H9 (cell line): ENCODE measurements at regions not wholly inside any gene's neighbourhood (a gene's known extent, or its start where the extent isn't known, plus 50 kb on each side); places are given as distances from the start of the nearest gene placed in this dataset.

Source experiments
- DNase-seq: peaks from one replicate; pipeline ENCODE4 v3.0.0-alpha.2; 2017
- H2AFZ ChIP-seq: one replicate; pipeline ENCODE4 v1.6.1; 2013; ENCODE audit warnings: mild to moderate bottlenecking, low read length, control low read depth, moderate library complexity
- H2AK5ac ChIP-seq: 2 replicates; pipeline ENCODE4 v1.6.1; 2013; ENCODE audit warnings: low read length, control low read depth, mixed read lengths; ENCODE audit not compliant: insufficient read length
- H2BK120ac ChIP-seq: one replicate; pipeline ENCODE4 v1.6.1; 2013; ENCODE audit warnings: low read depth, mild to moderate bottlenecking, low read length, control low read depth, inconsistent platforms; ENCODE audit not compliant: poor library complexity, severe bottlenecking
- H2BK12ac ChIP-seq: 2 replicates; pipeline ENCODE4 v1.6.1; 2013; ENCODE audit warnings: low read length, control low read depth, mixed read lengths, low read depth; ENCODE audit not compliant: insufficient read length
- H2BK15ac ChIP-seq: 2 replicates; pipeline ENCODE4 v1.6.1; 2013; ENCODE audit warnings: low read depth, low read length, control low read depth
- H2BK20ac ChIP-seq: one replicate; pipeline ENCODE4 v1.6.1; 2013; ENCODE audit warnings: low read depth, mild to moderate bottlenecking, low read length, control low read depth, inconsistent platforms; ENCODE audit not compliant: poor library complexity, severe bottlenecking
- H2BK5ac ChIP-seq: 2 replicates; pipeline ENCODE4 v1.6.1; 2013; ENCODE audit warnings: low read length, control low read depth, mixed read lengths; ENCODE audit not compliant: insufficient read length
- H3K14ac ChIP-seq: 2 replicates; pipeline ENCODE4 v1.6.1; 2013; ENCODE audit warnings: low read length, control low read depth; ENCODE audit not compliant: insufficient read depth
- H3K18ac ChIP-seq: 2 replicates; pipeline ENCODE4 v1.6.1; 2013; ENCODE audit warnings: low read depth, mild to moderate bottlenecking, mixed read lengths, low read length, control low read depth; ENCODE audit not compliant: insufficient read length
- H3K23ac ChIP-seq: 2 replicates; pipeline ENCODE4 v1.6.1; 2013; ENCODE audit warnings: low read length, control low read depth, mixed read lengths, low read depth; ENCODE audit not compliant: insufficient read length
- H3K23me2 ChIP-seq: 2 replicates; pipeline ENCODE4 v1.6.1; 2013; ENCODE audit warnings: low read depth, mild to moderate bottlenecking, mixed read lengths, low read length, control low read depth; ENCODE audit not compliant: insufficient read length, poor library complexity, severe bottlenecking
- H3K27ac ChIP-seq: 2 replicates; pipeline ENCODE4 v1.5.1; 2013; ENCODE audit warnings: low read length, control low read depth, mixed read lengths, low read depth; ENCODE audit not compliant: insufficient read length
- H3K27me3 ChIP-seq: 2 replicates; pipeline ENCODE4 v1.6.1; 2013; ENCODE audit warnings: low read length, control low read depth, inconsistent platforms; ENCODE audit not compliant: insufficient read depth
- H3K4ac ChIP-seq: 2 replicates; pipeline ENCODE4 v1.6.1; 2013; ENCODE audit warnings: low read depth, mild to moderate bottlenecking, control low read depth, inconsistent platforms, low read length, moderate library complexity
- H3K4me1 ChIP-seq: 2 replicates; pipeline ENCODE4 v1.6.1; 2013; ENCODE audit warnings: low read length, control low read depth, inconsistent platforms; ENCODE audit not compliant: insufficient read depth
- H3K4me2 ChIP-seq: 2 replicates; pipeline ENCODE4 v1.6.1; 2013; ENCODE audit warnings: low read length, control low read depth, mixed read lengths; ENCODE audit not compliant: insufficient read length, insufficient read depth
- H3K56ac ChIP-seq: 2 replicates; pipeline ENCODE4 v1.6.1; 2013; ENCODE audit warnings: low read depth, mild to moderate bottlenecking, mixed read lengths, low read length, control low read depth; ENCODE audit not compliant: insufficient read length
- H3K79me1 ChIP-seq: 2 replicates; pipeline ENCODE4 v1.6.1; 2013; ENCODE audit warnings: low read depth, mild to moderate bottlenecking, moderate library complexity, low read length, control low read depth, inconsistent platforms; ENCODE audit not compliant: insufficient read depth, poor library complexity, severe bottlenecking
- H3K79me2 ChIP-seq: 2 replicates; pipeline ENCODE4 v1.6.1; 2013; ENCODE audit warnings: low read length, control low read depth, inconsistent platforms; ENCODE audit not compliant: insufficient read depth
- H3K9ac ChIP-seq: 2 replicates; pipeline ENCODE4 v1.6.1; 2013; ENCODE audit warnings: low read length, control low read depth, mixed read lengths; ENCODE audit not compliant: insufficient read length; ENCODE audit errors: extremely low read depth
- H3K9me3 ChIP-seq: one replicate; pipeline ENCODE4 v1.6.1; 2013; ENCODE audit warnings: low read depth, low read length, inconsistent platforms; ENCODE audit not compliant: control insufficient read depth
- H3T11ph ChIP-seq: one replicate; pipeline ENCODE4 v1.6.1; 2013; ENCODE audit warnings: mild to moderate bottlenecking, low read length, control low read depth, inconsistent platforms
- H4K20me1 ChIP-seq: one replicate; pipeline ENCODE4 v1.6.1; 2013; ENCODE audit not compliant: control insufficient read depth, insufficient read length, insufficient read depth
- H4K5ac ChIP-seq: 2 replicates; pipeline ENCODE4 v1.6.1; 2013; ENCODE audit warnings: low read depth, mild to moderate bottlenecking, mixed read lengths, low read length, control low read depth; ENCODE audit not compliant: insufficient read length
- H4K8ac ChIP-seq: replicated peaks from 2 replicates; pipeline ENCODE4 v1.6.1; 2013; ENCODE audit warnings: low read length, control low read depth, mixed read lengths, low read depth; ENCODE audit not compliant: insufficient read length
- H4K91ac ChIP-seq: 2 replicates; pipeline ENCODE4 v1.6.1; 2013; ENCODE audit warnings: low read depth, mild to moderate bottlenecking, moderate library complexity, mixed read lengths, low read length, control low read depth; ENCODE audit not compliant: insufficient read length
- H3K27ac Mint-ChIP-seq, 3 experiments: 2 replicates in 2 of 3; 3 replicates in 1 of 3; pipeline ENCODE4 v1.8.0; 2020 to 2021; ENCODE audit warnings: mixed read lengths in 3 of 3, mild to moderate bottlenecking in 1 of 3, moderate library complexity in 1 of 3
- H3K27me3 Mint-ChIP-seq: 2 replicates; pipeline ENCODE4 v1.8.0; 2021; ENCODE audit warnings: low read depth, mild to moderate bottlenecking, moderate library complexity, mixed read lengths
- H3K36me3 Mint-ChIP-seq, 3 experiments: 2 replicates in 2 of 3; 3 replicates in 1 of 3; pipeline ENCODE4 v1.8.0; 2020 to 2021; ENCODE audit warnings: low read depth in 3 of 3, mixed read lengths in 3 of 3; ENCODE audit not compliant: insufficient read depth in 1 of 3
- H3K4me1 Mint-ChIP-seq, 2 experiments: 2 replicates each; pipeline ENCODE4 v1.8.0; 2020; ENCODE audit warnings: mixed read lengths in 2 of 2
- H3K4me3 Mint-ChIP-seq, 2 experiments: 2 replicates in 1 of 2; 3 replicates in 1 of 2; pipeline ENCODE4 v1.8.0; 2020 to 2021; ENCODE audit warnings: mild to moderate bottlenecking in 2 of 2, mixed read lengths in 2 of 2, moderate library complexity in 1 of 2
- H3K9me3 Mint-ChIP-seq, 2 experiments: 2 replicates in 1 of 2; 3 replicates in 1 of 2; pipeline ENCODE4 v1.8.0; 2020; ENCODE audit warnings: mild to moderate bottlenecking in 2 of 2, mixed read lengths in 2 of 2, moderate library complexity in 1 of 2
- CTCF ChIP-seq: fragments of 200-600 bp; sonication (generic); conservative IDR thresholded peaks from 3 replicates; pipeline ENCODE4 v1.8.0; 2021; ENCODE audit warnings: antibody characterized with exemption, mild to moderate bottlenecking
- WGBS: extraction: QIAGEN DNeasy Blood & Tissue Kit; methylation state at CpG from one replicate; pipeline ENCODE4 v1.1.7; 2013; ENCODE audit warnings: missing lambda C conversion rate, low lambda C conversion rate, mixed read lengths; ENCODE audit not compliant: insufficient read length; ENCODE audit errors: extremely low coverage; 5-methylcytosine and 5-hydroxymethylcytosine counted together

GRCh38 chr3:55270976-55271375 lies 216.1 kb downstream of the WNT5A start:
- Histone ChIP-seq H2BK15ac (no peak overlapping the region), H4K20me1 (no peaks in the 10 kb centered on the region), H3K9ac (no peak overlapping the region), H3K23ac (no peak overlapping the region), H2BK20ac (no peak overlapping the region), H3K79me2 (no peaks in the 10 kb centered on the region), H3K23me2 (no peaks in the 10 kb centered on the region), H3K18ac (no peak overlapping the region), H3K4ac (no peak overlapping the region), H3K4me2 (no peak overlapping the region), H4K91ac (no peak overlapping the region), H2BK120ac (no peak overlapping the region), H4K8ac (no peak overlapping the region), H2AFZ (no peak overlapping the region), H3T11ph (no peak overlapping the region), H2BK5ac (no peak overlapping the region), H3K56ac (no peak overlapping the region), H3K14ac (no peak overlapping the region), H2AK5ac (no peak overlapping the region), H2BK12ac (no peak overlapping the region), H3K4me1 (peaks cover 6% of the 10 kb centered on the region; the same call in 1 of the 2 replicates), H3K9me3 (no peaks in the 10 kb centered on the region), H4K5ac (no peak overlapping the region), H3K79me1 (no peaks in the 10 kb centered on the region), H3K27ac (no peak overlapping the region), H3K27me3 (no peaks in the 10 kb centered on the region)
- no peaks in the 10 kb centered on the region for H3K9me3 Mint-ChIP-seq
- H3K27me3 Mint-ChIP-seq: peaks cover 2% of the 10 kb centered on the region
- no peak overlapping the region for H3K27ac Mint-ChIP-seq
- WGBS: no CpG with 5 or more reads among the region's 3 CpGs
- H3K4me3 Mint-ChIP-seq: no peak overlapping the region
- no peak for TF ChIP-seq CTCF
- H3K4me1 Mint-ChIP-seq: peaks cover 16 to 19% of the 10 kb centered on the region in 2 experiments
- no peak for DNase-seq
- H3K36me3 Mint-ChIP-seq: no peaks in the 10 kb centered on the region
